GM12875 (cell line): ENCODE measurements at regions not wholly inside any gene's neighbourhood (a gene's known extent, or its start where the extent isn't known, plus 50 kb on each side); places are given as distances from the start of the nearest gene placed in this dataset.

Experiments used
- H3K4me3 ChIP-seq: one replicate; pipeline ENCODE4 v1.5.1; 2011; ENCODE audit warnings: low read depth, low read length, control low read depth
- TF ChIP-seq, protein P1 (sequence below): IDR thresholded peaks from 2 replicates; pipeline ENCODE4 v1.5.1; 2011; ENCODE audit warnings: low read depth, mild to moderate bottlenecking, control low read depth, inconsistent platforms, low read length, moderate library complexity, borderline replicate concordance; ENCODE audit not compliant: insufficient read depth

DNA sequence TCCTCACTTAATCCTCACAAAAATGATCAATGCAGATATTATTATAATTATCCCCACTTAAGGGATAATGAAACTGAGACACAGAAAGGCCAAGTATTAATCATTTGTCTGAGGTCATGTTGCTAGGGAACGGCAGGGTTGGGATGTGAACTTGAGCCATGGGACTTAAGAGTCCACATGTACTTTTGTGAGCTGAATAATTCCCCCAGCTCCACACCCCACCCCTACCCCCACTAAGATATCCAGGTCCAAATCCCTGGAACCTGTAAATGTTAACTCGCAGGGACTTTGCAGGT is 290.5 kb upstream of the GADL1 start:
- TF ChIP-seq, protein P1, sequence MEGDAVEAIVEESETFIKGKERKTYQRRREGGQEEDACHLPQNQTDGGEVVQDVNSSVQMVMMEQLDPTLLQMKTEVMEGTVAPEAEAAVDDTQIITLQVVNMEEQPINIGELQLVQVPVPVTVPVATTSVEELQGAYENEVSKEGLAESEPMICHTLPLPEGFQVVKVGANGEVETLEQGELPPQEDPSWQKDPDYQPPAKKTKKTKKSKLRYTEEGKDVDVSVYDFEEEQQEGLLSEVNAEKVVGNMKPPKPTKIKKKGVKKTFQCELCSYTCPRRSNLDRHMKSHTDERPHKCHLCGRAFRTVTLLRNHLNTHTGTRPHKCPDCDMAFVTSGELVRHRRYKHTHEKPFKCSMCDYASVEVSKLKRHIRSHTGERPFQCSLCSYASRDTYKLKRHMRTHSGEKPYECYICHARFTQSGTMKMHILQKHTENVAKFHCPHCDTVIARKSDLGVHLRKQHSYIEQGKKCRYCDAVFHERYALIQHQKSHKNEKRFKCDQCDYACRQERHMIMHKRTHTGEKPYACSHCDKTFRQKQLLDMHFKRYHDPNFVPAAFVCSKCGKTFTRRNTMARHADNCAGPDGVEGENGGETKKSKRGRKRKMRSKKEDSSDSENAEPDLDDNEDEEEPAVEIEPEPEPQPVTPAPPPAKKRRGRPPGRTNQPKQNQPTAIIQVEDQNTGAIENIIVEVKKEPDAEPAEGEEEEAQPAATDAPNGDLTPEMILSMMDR, result no peak
- H3K4me3 ChIP-seq, result no peak overlapping the region

DNA sequence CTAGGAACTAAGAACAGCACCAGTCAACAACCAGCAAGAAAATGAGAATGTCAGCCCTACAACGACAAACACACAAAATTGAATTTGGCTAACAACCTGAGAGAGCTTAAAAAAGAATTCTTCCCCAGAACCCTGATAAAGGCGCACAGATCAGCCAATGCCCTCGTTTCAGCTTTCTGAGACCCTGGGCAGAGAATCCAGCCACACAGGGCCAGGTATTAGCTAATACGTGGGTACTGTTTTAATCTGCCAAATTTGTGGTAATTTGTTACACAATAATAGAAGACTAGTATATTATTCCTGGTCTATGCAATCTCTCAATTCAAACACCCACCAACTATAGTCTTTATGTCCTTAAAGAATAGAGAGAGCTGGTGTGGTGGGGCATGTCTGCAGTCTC is 291.6 kb upstream of the GADL1 start:
- no peak overlapping the region for H3K4me3 ChIP-seq
- TF ChIP-seq, protein P1, result no peak

DNA sequence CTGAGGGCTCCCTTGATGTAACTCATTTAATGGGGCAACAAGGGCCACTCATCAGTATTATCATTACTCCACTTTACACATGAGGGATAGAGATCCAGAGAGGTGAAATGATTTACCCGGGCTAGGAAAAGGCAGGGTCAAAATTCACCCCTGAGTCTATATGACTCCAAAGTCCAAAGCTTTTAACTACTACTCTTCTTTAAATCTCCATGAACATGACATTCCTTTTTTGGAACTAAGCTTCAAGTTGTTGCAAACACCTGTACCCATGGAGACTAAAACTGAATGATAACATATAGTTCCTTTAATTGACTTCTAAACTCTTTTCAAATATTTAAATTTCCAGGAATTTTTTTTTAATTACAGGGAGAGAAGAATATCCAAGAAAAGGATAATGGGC is 292.9 kb upstream of the GADL1 start:
- TF ChIP-seq, protein P1, result no peak
- H3K4me3 ChIP-seq, result no peak overlapping the region

DNA sequence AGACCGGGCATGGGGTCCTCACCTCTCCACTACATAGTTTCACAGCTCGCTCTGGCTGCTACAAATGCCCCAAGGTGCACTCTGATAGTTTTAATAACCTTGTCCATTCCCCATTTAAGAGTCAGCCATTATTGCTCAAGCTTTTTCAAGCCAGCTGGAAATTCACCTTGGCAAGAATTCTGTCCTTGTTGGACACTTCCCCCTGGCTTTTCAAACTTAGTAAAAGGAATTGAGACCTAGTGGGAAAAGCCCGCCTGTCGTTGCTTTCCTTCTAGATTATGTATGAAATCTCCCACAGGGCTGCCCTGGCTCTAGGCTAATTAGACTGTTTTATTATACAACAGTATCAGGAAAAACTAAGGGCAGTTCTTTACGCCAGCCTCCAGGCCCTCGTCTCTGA is 293.7 kb upstream of the GADL1 start:
- H3K4me3 ChIP-seq, result no peak overlapping the region
- TF ChIP-seq, protein P1, result no peak

DNA sequence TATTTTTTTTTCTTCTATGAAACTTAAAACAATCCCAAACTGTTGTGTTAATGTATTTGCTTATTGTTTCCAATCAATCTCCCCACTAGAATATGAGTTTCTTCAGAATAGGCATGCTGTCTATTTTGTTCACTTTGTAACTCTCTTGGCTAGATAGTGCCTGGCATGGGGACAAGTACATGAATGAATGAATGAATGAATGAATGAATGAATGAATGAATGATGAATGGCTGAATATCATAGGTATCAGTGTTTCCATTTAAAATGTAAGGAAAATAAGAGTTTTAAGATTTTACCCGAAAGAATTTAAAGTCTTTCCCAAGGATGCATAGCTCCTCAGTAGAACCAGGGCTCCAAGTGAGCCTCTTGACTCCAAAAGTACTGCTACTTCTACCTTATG is 294.9 kb upstream of the GADL1 start:
- H3K4me3 ChIP-seq, result no peak overlapping the region
- TF ChIP-seq, protein P1, result no peak

DNA sequence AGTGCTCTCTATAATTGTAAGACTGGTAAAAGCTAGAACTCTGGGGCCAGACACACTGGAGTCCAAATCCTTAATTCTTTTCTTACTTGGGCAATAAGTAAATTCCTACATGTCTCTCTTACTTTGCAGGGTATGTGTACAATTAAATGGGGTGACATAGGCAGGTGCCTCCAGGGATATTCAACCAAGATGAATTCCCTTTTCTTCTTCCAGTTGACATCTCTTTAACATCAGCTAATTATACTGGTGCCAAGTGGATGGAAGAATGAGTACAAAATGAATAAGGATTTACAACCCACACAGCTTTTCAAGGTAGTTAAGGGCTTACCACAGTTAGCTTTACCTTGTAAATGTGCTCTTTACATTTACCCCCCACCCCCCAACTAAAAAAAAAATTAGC is 295.5 kb upstream of the GADL1 start:
- TF ChIP-seq, protein P1, result no peak
- no peak overlapping the region for H3K4me3 ChIP-seq

DNA sequence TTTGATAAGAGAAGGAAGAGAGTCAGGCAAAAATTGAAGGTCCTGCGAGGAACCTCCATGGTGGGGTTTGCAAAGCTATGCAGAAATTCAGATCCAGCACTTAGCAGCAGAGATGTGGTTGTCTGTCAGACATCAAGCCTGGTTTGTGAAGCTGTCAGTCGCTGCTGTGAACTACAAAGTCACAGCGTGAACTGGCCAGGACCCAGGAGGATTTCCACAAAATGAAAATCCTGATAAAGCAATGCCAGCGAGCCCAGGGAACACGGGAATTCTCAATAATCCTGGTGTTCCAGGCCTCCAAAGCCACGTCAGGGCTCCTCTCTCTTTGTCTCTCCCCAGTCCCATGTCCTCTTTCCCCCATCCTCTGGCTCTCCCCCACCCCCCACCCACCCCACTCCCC is 296.9 kb upstream of the GADL1 start:
- TF ChIP-seq, protein P1, result no peak

More for the DNA sequence above, 296.9 kb upstream of the GADL1 start:
- no peak overlapping the region for H3K4me3 ChIP-seq
